Loucy (cell line): ENCODE measurements at regions not wholly inside any gene's neighbourhood (a gene's known extent, or its start where the extent isn't known, plus 50 kb on each side); places are given as distances from the start of the nearest gene placed in this dataset.

Source experiments
- H2AFZ ChIP-seq: fragments of 200-600 bp; sonication (generic); 2 replicates; pipeline ENCODE4 v1.6.0; 2016; ENCODE audit warnings: antibody characterized with exemption, mild to moderate bottlenecking, low read length, moderate library complexity
- H3F3A ChIP-seq: fragments of 200-600 bp; 2 replicates; pipeline ENCODE4 v1.6.0; 2016; ENCODE audit warnings: antibody characterized with exemption, low read depth, mild to moderate bottlenecking
- H3K27me3 ChIP-seq: fragments of 200-600 bp; sonication (generic); 2 replicates; pipeline ENCODE4 v1.6.1; 2014; ENCODE audit warnings: low read length, mild to moderate bottlenecking; ENCODE audit not compliant: insufficient read depth, poor library complexity, severe bottlenecking
- H3K36me3 ChIP-seq: fragments of 200-600 bp; sonication (generic); 2 replicates; pipeline ENCODE4 v1.6.1; 2016; ENCODE audit warnings: low read length; ENCODE audit not compliant: insufficient read depth
- H3K4me1 ChIP-seq: fragments of 200-600 bp; sonication (generic); 2 replicates; pipeline ENCODE4 v1.5.1; 2014; ENCODE audit warnings: low read length, mild to moderate bottlenecking; ENCODE audit not compliant: insufficient read depth, poor library complexity, severe bottlenecking
- H3K4me2 ChIP-seq: fragments of 200-600 bp; sonication (generic); 2 replicates; pipeline ENCODE4 v1.6.0; 2014; ENCODE audit warnings: antibody characterized with exemption, low read length, low read depth, mild to moderate bottlenecking; ENCODE audit not compliant: poor library complexity, severe bottlenecking
- H3K4me3 ChIP-seq: fragments of 200-600 bp; sonication (generic); 2 replicates; pipeline ENCODE4 v1.5.1; 2014; ENCODE audit warnings: low read length, mild to moderate bottlenecking, mixed read lengths; ENCODE audit not compliant: poor library complexity, severe bottlenecking
- H3K79me2 ChIP-seq: fragments of 200-600 bp; sonication (generic); 2 replicates; pipeline ENCODE4 v1.6.1; 2014; ENCODE audit warnings: low read length; ENCODE audit not compliant: insufficient read depth
- H3K9ac ChIP-seq: fragments of 200-600 bp; sonication (generic); 2 replicates; pipeline ENCODE4 v1.6.0; 2014; ENCODE audit warnings: mild to moderate bottlenecking, low read depth, low read length, moderate library complexity; ENCODE audit not compliant: poor library complexity, severe bottlenecking
- H3K9me2 ChIP-seq: fragments of 200-600 bp; sonication (generic); replicated peaks from 2 replicates; pipeline ENCODE4 v1.6.1; 2016; ENCODE audit warnings: low read depth, low read length, mixed read lengths
- H3K9me3 ChIP-seq: fragments of 200-600 bp; sonication (generic); 2 replicates; pipeline ENCODE4 v1.6.1; 2014; ENCODE audit warnings: mild to moderate bottlenecking, antibody characterized with exemption, low read length, low read depth; ENCODE audit not compliant: insufficient read depth
- H4K20me1 ChIP-seq: fragments of 200-600 bp; sonication (generic); 2 replicates; pipeline ENCODE4 v1.6.0; 2014; ENCODE audit warnings: antibody characterized with exemption, low read length, mild to moderate bottlenecking; ENCODE audit not compliant: insufficient read depth, poor library complexity, severe bottlenecking
- EZH2phosphoT487 ChIP-seq: fragments of 200-600 bp; IDR thresholded peaks from 2 replicates; pipeline ENCODE4 v1.6.1; 2018; ENCODE audit warnings: antibody characterized with exemption, mild to moderate bottlenecking, moderate library complexity, borderline replicate concordance
- TF ChIP-seq, protein P1 (sequence below): fragments of 200-600 bp; sonication (generic); conservative IDR thresholded peaks from 2 replicates; pipeline ENCODE4 v1.5.1; 2014; ENCODE audit warnings: mild to moderate bottlenecking, antibody characterized with exemption, low read length

DNA sequence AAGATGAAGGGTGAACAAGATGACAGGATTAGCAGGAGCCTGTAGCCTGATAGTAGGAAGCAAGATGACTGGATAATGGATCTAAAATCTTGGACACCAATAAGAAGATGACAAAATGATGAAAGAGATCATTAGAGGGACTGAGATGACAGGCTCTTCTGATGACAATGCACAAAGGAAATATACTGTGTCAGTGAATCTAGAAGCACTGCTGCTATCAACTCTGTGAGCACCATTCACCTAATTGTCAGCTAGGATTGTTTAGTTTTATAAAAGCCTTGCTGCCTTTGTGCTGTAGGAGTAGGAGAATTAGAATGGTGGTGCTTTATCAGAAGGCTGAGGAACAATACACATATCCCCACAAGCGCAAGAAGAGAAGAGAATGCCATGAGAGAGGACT lies 1127.8 kb downstream of the DTWD2 start:
- no peaks in the 10 kb centered on the region for H3K36me3 ChIP-seq
- H3K4me3 ChIP-seq = no peak overlapping the region
- TF ChIP-seq, protein P1, sequence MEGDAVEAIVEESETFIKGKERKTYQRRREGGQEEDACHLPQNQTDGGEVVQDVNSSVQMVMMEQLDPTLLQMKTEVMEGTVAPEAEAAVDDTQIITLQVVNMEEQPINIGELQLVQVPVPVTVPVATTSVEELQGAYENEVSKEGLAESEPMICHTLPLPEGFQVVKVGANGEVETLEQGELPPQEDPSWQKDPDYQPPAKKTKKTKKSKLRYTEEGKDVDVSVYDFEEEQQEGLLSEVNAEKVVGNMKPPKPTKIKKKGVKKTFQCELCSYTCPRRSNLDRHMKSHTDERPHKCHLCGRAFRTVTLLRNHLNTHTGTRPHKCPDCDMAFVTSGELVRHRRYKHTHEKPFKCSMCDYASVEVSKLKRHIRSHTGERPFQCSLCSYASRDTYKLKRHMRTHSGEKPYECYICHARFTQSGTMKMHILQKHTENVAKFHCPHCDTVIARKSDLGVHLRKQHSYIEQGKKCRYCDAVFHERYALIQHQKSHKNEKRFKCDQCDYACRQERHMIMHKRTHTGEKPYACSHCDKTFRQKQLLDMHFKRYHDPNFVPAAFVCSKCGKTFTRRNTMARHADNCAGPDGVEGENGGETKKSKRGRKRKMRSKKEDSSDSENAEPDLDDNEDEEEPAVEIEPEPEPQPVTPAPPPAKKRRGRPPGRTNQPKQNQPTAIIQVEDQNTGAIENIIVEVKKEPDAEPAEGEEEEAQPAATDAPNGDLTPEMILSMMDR = no peak
- TF ChIP-seq EZH2phosphoT487 = no peak
- H3F3A ChIP-seq = no peaks in the 10 kb centered on the region
- H3K9me2 ChIP-seq = no peaks in the 10 kb centered on the region
- no peak overlapping the region for H3K9ac ChIP-seq
- no peak overlapping the region for H2AFZ ChIP-seq
- no peak overlapping the region for H3K4me2 ChIP-seq
- H3K79me2 ChIP-seq = no peaks in the 10 kb centered on the region
- H4K20me1 ChIP-seq = no peaks in the 10 kb centered on the region
- no peaks in the 10 kb centered on the region for H3K9me3 ChIP-seq
- no peaks in the 10 kb centered on the region for H3K4me1 ChIP-seq
- H3K27me3 ChIP-seq = no peaks in the 10 kb centered on the region

DNA sequence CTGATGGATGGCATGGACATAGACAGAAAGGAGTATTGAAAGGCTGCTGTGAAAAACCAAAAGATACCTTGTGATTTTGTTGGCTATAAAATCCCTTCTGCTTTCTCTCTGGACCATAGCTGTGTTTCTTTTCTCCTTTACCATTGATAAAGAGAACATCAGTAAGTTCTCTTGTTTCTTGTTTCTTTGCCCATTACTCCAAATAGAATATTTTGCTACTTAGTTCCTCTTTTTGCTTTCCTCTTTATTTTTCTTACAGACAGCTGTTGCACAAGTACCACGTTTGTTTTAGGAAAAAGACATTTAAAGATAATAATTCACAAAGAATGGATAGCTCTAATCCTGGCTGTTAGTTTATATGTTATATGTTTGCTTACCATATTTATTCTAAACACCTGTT lies 1129.2 kb downstream of the DTWD2 start:
- H3K27me3 ChIP-seq = no peaks in the 10 kb centered on the region
- no peaks in the 10 kb centered on the region for H3K4me1 ChIP-seq
- H3K4me2 ChIP-seq = no peak overlapping the region
- H3K79me2 ChIP-seq = no peaks in the 10 kb centered on the region
- H3F3A ChIP-seq = no peaks in the 10 kb centered on the region
- H3K36me3 ChIP-seq = no peaks in the 10 kb centered on the region
- H3K4me3 ChIP-seq = no peak overlapping the region
- TF ChIP-seq, protein P1 = no peak
- TF ChIP-seq EZH2phosphoT487 = no peak
- H3K9me2 ChIP-seq = no peaks in the 10 kb centered on the region
- H2AFZ ChIP-seq = no peak overlapping the region
- no peaks in the 10 kb centered on the region for H3K9me3 ChIP-seq
- no peaks in the 10 kb centered on the region for H4K20me1 ChIP-seq
- no peak overlapping the region for H3K9ac ChIP-seq

DNA sequence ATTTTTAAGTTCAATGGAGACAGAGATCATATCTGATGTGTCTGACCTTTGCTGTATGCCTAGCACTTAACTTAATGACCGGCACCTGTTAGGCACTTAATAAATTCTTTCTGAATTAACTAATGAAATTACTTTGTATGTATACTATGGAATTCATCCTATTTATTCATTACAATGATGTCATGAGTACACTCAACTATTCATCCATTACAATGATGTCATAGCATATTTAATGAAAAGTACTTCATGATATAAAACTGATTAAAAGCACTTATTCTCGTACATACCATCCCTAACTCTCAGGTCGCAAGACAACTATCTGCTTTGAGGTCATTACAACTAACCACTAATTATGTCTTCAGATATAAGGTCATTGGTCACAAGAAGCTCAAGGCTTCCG lies 1131.6 kb downstream of the DTWD2 start:
- H2AFZ ChIP-seq = no peak overlapping the region
- no peaks in the 10 kb centered on the region for H3K9me2 ChIP-seq
- H4K20me1 ChIP-seq = no peaks in the 10 kb centered on the region

More for the DNA sequence above, 1131.6 kb downstream of the DTWD2 start:
- no peaks in the 10 kb centered on the region for H3K4me1 ChIP-seq
- no peaks in the 10 kb centered on the region for H3F3A ChIP-seq
- H3K4me2 ChIP-seq = no peak overlapping the region
- H3K79me2 ChIP-seq = no peaks in the 10 kb centered on the region
- no peaks in the 10 kb centered on the region for H3K36me3 ChIP-seq
- H3K27me3 ChIP-seq = no peaks in the 10 kb centered on the region
- H3K9me3 ChIP-seq = no peaks in the 10 kb centered on the region
- H3K4me3 ChIP-seq = no peak overlapping the region
- no peak overlapping the region for H3K9ac ChIP-seq
- TF ChIP-seq, protein P1 = no peak
- no peak for TF ChIP-seq EZH2phosphoT487
